Inflammatory macrophage treated with lipopolysaccharide for 4 hours (primary cell): ENCODE measurements at regions not wholly inside any gene's neighbourhood (a gene's known extent, or its start where the extent isn't known, plus 50 kb on each side); places are given as distances from the start of the nearest gene placed in this dataset.

Source experiments
- DNase-seq: peaks from one replicate; pipeline ENCODE4 v3.0.0-alpha.2; 2020

DNA sequence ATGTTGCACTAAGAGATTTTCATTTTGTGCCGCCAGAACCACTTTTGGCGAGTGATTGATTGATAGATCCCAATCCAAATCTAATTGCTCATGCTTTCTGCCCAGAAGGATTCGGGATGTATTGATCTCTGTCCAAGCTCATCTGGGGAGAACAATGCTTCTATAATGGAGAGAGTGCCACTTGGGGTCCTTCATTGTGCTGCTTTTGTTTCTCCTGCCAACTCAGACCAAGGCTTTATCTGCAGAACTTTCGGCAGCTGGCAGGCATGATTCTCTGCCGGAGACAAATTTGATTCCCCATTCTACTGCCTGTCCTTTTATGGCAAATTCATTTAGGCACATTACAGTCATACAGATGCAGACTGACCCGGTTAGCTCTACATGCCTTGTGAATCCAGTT, 62.9 kb upstream of the NTM start:
- no peak for DNase-seq

- no peak for DNase-seq
Measured at GRCh38 chr11:131309776-131310175, 60.6 kb upstream of the NTM start.

- DNase-seq = no peak
Measured at GRCh38 chr11:131311776-131312514, 58.5 kb upstream of the NTM start.
